ENCODE measurements at regions not wholly inside any gene's neighbourhood (a gene's known extent, or its start where the extent isn't known, plus 50 kb on each side); places are given as distances from the start of the nearest gene placed in this dataset.

GRCh38 chr1:55823541-55824250, 608.5 kb upstream of the USP24 start:
- TF ChIP-seq CTCF (IDR thresholded peaks at IDR 0.05), result no peak
- TF ChIP-seq EZH2phosphoT487 (IDR thresholded peaks at IDR 0.05), result no peak
- TF ChIP-seq EZH2 (IDR thresholded peaks at IDR 0.05), result no peak

All from neural progenitor cell (in vitro differentiated cells).